Esophagus squamous epithelium (tissue), 5 donors: ENCODE measurements at regions not wholly inside any gene's neighbourhood (a gene's known extent, or its start where the extent isn't known, plus 50 kb on each side); places are given as distances from the start of the nearest gene placed in this dataset.

Experiments
- DNase-seq: peaks from one replicate; lab custom pipeline; 2025; lab: John Stamatoyannopoulos, UW
- H3K27ac ChIP-seq, 4 donors: fragments of 200-600 bp; sonication (generic); one replicate each; pipeline ENCODE4 v1.5.1; 2016 to 2019; ENCODE audit warnings: mild to moderate bottlenecking in 1 of 4
- H3K27me3 ChIP-seq, 4 donors: fragments of 200-600 bp; sonication (generic); 1 replicate in 3 of 4; 2 replicates in 1 of 4; pipeline versions ENCODE4 v1.5.1 to v1.6.0; 2017 to 2021; ENCODE audit warnings: antibody characterized with exemption in 1 of 4
- H3K36me3 ChIP-seq, 3 donors: fragments of 200-600 bp; sonication (generic); one replicate each; pipeline ENCODE4 v1.5.1; 2016 to 2019
- H3K4me1 ChIP-seq, 3 donors: fragments of 200-600 bp; sonication (generic); one replicate each; pipeline ENCODE4 v1.5.1; 2017 to 2019
- H3K4me3 ChIP-seq, 4 donors: fragments of 200-600 bp; sonication (generic); 1 replicate in 3 of 4; 2 replicates in 1 of 4; pipeline ENCODE4 v1.5.1; 2016 to 2019; ENCODE audit warnings: mild to moderate bottlenecking in 2 of 4, moderate library complexity in 1 of 4
- H3K9me3 ChIP-seq, 3 donors: fragments of 200-600 bp; sonication (generic); one replicate each; pipeline ENCODE4 v1.5.1; 2016 to 2019
- POLR2A ChIP-seq, 4 donors: fragments of 450-650 bp; IDR thresholded peaks; one replicate each; pipeline ENCODE4 v1.6.1; 2017; ENCODE audit warnings: antibody characterized with exemption in 4 of 4, mild to moderate bottlenecking in 4 of 4, moderate library complexity in 3 of 4
- WGBS, 2 donors: methylation state at CpG; one replicate each; pipeline ENCODE4 v1.1.5; 2018; 5-methylcytosine and 5-hydroxymethylcytosine counted together
- intact Hi-C: fragments of 100-400 bp; cut with DNase I; formaldehyde crosslinking; loops from one replicate; pipeline ENCODE4 v1.15.0; 2022
- TF ChIP-seq, protein P1 (sequence below), 6 experiments: fragments of 450-650 bp in 4 of 6; fragments of 200-600 bp in 2 of 6; sonication (generic) in 2 of 6; IDR thresholded peaks; one replicate each; pipeline ENCODE4 v1.5.1; 2016 to 2019; ENCODE audit warnings: antibody characterized with exemption in 6 of 6, mild to moderate bottlenecking in 4 of 6, moderate library complexity in 4 of 6
- donor health status: DM: yes; HTN: yes; CAD: no.

DNA sequence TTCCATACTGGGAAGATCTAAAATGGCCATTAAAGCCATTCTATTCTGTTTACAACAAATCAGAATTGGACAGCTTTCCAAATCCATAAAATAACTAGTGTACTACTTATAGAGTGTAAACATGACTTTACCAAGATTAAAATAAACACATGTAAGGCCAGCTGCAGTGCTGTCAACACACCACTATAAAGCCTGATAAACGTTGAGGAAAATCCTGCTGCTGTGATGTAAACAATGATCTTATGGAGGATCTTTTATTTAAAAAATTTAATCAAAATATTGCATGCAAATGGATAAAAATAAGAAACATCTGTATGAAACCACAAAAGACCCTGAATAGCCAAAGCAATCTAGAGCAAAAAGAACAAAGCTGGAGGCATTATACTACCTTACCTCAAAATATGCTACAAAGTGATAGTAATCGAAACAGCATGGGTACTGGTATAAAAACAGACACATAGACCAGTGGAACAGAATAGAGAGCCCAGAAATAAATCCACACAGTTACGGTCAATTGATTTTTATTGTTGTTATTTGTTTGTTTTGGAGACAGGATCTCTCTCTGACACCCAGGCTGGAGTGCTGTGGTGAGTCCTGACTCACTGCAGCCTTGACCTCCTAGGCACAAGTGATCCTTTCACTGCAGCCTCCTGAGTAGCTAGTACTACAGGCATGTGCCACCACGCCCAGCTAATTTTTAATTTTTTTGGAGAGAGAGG is 428.8 kb upstream of the C2CD4B start:
- DNase-seq = no peak
- no peaks in the 10 kb centered on the region for H3K36me3 ChIP-seq

DNA sequence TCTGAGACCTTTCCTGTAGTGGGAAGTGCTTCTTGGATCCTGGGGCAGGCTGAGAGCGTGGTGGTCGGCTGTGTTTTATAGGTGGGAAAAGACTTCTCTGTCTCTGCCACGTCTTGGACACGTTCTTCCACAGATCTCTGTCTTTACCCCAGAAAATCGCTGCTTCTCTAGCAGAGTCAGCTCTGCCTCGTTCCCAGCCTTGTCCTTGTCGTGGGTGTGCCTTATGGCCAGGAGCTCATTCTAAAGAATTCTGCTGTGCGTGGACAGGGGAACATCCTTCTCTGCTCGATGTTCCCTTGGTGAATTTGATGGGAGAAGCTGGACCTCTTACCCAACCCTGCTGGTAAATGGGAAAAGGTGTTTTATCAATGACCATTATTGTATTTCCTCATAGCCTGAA is 433.1 kb upstream of the C2CD4B start:
- no peak for DNase-seq
- no peaks in the 10 kb centered on the region for H3K36me3 ChIP-seq
- TF ChIP-seq, protein P1, sequence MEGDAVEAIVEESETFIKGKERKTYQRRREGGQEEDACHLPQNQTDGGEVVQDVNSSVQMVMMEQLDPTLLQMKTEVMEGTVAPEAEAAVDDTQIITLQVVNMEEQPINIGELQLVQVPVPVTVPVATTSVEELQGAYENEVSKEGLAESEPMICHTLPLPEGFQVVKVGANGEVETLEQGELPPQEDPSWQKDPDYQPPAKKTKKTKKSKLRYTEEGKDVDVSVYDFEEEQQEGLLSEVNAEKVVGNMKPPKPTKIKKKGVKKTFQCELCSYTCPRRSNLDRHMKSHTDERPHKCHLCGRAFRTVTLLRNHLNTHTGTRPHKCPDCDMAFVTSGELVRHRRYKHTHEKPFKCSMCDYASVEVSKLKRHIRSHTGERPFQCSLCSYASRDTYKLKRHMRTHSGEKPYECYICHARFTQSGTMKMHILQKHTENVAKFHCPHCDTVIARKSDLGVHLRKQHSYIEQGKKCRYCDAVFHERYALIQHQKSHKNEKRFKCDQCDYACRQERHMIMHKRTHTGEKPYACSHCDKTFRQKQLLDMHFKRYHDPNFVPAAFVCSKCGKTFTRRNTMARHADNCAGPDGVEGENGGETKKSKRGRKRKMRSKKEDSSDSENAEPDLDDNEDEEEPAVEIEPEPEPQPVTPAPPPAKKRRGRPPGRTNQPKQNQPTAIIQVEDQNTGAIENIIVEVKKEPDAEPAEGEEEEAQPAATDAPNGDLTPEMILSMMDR (IDR thresholded peaks at IDR 0.05) = no peak
- no peak for TF ChIP-seq POLR2A (IDR thresholded peaks at IDR 0.05)
- no peak overlapping the region for H3K27ac ChIP-seq
- H3K4me1 ChIP-seq = peaks cover 0 to 3% (median 1%) of the 10 kb centered on the region in 3 donors
- intact Hi-C loops = no loop called here
- 88 to 93% methylated on average over 8 to 9 of the region's 9 CpGs for WGBS, 2 donors
- H3K4me3 ChIP-seq = no peak overlapping the region
- H3K9me3 ChIP-seq = no peaks in the 10 kb centered on the region
- H3K27me3 ChIP-seq = no peaks in the 10 kb centered on the region

More for the DNA sequence above, 428.8 kb upstream of the C2CD4B start:
- WGBS, 2 donors = 60 to 80% methylated on average over 4 of the region's 4 CpGs
- no peaks in the 10 kb centered on the region for H3K9me3 ChIP-seq
- H3K4me1 ChIP-seq = no peaks in the 10 kb centered on the region
- intact Hi-C loops = no loop called here
- TF ChIP-seq POLR2A (IDR thresholded peaks at IDR 0.05) = no peak
- TF ChIP-seq, protein P1 (IDR thresholded peaks at IDR 0.05) = no peak
- H3K27me3 ChIP-seq = no peaks in the 10 kb centered on the region
- H3K27ac ChIP-seq = no peak overlapping the region
- H3K4me3 ChIP-seq = no peak overlapping the region

GRCh38 chr15:62599791-62600777 is 435.0 kb upstream of the C2CD4B start:
- TF ChIP-seq, protein P1 (IDR thresholded peaks at IDR 0.05) = no peak
- no peak for TF ChIP-seq POLR2A (IDR thresholded peaks at IDR 0.05)
- intact Hi-C loops = no loop called here
- no peaks in the 10 kb centered on the region for H3K27me3 ChIP-seq
- H3K4me3 ChIP-seq = no peak overlapping the region
- DNase-seq = no peak
- no peak overlapping the region for H3K27ac ChIP-seq
- no peaks in the 10 kb centered on the region for H3K9me3 ChIP-seq
- no peaks in the 10 kb centered on the region for H3K36me3 ChIP-seq
- H3K4me1 ChIP-seq = peaks cover 5 to 15% (median 11%) of the 10 kb centered on the region in 3 donors
- WGBS, 2 donors = 59 to 67% methylated on average over 11 to 13 of the region's 13 CpGs

- no peaks in the 10 kb centered on the region for H3K27me3 ChIP-seq
- peaks cover 5 to 15% (median 11%) of the 10 kb centered on the region in 3 donors for H3K4me1 ChIP-seq
- H3K27ac ChIP-seq = no peak overlapping the region
- no peaks in the 10 kb centered on the region for H3K9me3 ChIP-seq
- no peaks in the 10 kb centered on the region for H3K36me3 ChIP-seq
- intact Hi-C loops = no loop called here
- no peak overlapping the region for H3K4me3 ChIP-seq
- no peak for TF ChIP-seq POLR2A (IDR thresholded peaks at IDR 0.05)
- TF ChIP-seq, protein P1 (IDR thresholded peaks at IDR 0.05) = no peak
- 80 to 86% methylated on average over 9 of the region's 9 CpGs for WGBS, 2 donors
- DNase-seq = no peak
Observed at GRCh38 chr15:62601777-62602545, 436.9 kb upstream of the C2CD4B start.
